ENCODE measurements at regions not wholly inside any gene's neighbourhood (a gene's known extent, or its start where the extent isn't known, plus 50 kb on each side); places are given as distances from the start of the nearest gene placed in this dataset.

GRCh38 chr5:53364061-53364460 is 116.4 kb upstream of the FST start:
- TF ChIP-seq CTCF (IDR thresholded peaks at IDR 0.05): no peak
- TF ChIP-seq POLR2A (IDR thresholded peaks at IDR 0.05): no peak
- TF ChIP-seq POLR2AphosphoS5 (IDR thresholded peaks at IDR 0.05): no peak
